Stimulated activated CD8-positive, alpha-beta memory T cell treated with anti-CD3 and anti-CD28 coated beads, Interleukin-7, amount 100 ng/mL, for 24 hours (primary cell): ENCODE measurements at regions not wholly inside any gene's neighbourhood (a gene's known extent, or its start where the extent isn't known, plus 50 kb on each side); places are given as distances from the start of the nearest gene placed in this dataset.

ENCODE experiments used
- DNase-seq: peaks from one replicate; pipeline ENCODE4 v3.0.0-alpha.2; 2020; ENCODE audit warnings: low read depth

GRCh38 chr1:221164029-221164428 is 284.8 kb downstream of the HLX start:
- no peak for DNase-seq

DNA sequence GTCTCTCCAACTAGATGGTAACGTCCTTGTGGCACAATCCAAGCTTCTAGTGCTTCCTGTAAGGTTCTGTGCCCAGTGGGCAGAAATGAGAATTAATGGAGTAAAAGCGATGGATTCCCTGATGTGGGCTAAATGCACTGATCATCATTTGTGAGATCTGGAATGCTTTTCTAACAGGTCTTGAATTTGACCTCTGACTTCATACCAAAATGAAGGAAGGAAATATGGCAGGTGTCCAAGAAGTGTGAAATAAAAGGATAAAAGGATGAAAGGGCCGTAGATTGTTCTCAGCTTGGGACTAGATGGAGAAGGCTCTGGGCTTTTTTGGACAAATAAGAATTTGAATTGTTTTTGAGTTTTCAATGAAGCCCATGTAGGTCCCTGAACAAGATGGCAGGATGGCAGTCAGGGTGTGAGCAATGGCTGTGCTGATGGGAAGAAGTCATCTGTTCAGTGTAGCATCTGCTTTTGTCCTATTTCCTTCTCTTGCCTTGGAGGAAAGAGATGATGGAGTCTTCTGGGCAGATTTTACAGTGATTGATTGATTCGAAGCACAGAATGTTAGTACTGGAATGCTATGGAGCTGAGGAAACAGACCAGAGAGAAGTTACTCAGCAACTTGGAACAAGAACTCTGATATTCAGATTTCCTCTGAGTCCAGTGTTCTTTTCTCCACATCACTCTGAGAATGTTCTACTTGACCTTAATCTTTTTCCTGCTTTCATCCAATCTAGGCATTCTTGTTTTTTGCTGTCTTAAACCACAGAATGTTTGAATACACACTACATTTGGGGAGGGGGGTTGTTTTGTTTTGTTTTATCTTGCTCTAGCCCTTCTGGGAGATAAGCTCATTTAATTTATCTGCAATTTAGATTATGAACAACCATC is 286.0 kb downstream of the HLX start:
- DNase-seq: no peak

GRCh38 chr1:221165839-221166500 is 286.7 kb downstream of the HLX start:
- no peak for DNase-seq

- DNase-seq: no peak
Observed at GRCh38 chr1:221166559-221167318, 287.5 kb downstream of the HLX start.

- DNase-seq: no peak
Observed at GRCh38 chr1:221169447-221169889, 290.2 kb downstream of the HLX start.

GRCh38 chr1:221170171-221170570 is 290.9 kb downstream of the HLX start:
- DNase-seq: no peak

DNA sequence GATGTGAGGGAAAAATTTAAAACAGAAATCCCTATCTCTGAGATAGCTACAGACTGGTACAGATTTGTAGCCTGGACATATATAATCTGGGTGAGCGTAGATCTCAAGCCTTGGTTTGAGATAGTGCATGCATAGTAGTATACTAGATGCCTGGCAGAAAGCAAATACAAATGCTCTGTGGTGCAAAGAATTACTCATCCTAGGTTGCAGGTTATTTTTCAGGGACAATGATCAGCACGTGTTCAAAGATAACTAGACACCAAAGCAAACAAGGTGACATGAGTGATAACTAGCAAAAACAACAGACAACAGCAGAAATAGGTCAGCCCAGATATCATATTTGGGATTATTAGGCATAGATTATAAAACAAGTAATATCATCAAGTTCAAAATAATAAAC is 292.5 kb downstream of the HLX start:
- no peak for DNase-seq

DNA sequence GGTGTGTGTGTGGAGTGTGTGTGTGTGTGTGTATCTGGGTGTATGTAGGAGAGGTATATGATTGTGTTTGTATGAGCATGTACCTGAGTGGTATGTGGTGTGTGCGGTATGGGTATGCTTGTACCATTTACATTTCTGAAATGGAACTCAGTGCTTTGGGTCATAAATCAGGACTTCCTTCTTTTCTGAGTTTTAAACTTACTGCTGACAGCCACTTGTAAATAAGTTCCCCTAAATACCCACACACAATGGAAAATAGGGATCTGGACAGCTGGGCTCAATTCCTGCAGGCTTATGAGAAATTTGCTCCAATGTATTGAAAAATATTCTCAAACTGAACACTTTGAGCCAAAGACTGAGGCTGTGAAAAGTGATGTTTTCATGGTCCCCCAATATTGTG is 293.6 kb downstream of the HLX start:
- no peak for DNase-seq

GRCh38 chr1:221174330-221174993 is 295.2 kb downstream of the HLX start:
- no peak for DNase-seq

DNA sequence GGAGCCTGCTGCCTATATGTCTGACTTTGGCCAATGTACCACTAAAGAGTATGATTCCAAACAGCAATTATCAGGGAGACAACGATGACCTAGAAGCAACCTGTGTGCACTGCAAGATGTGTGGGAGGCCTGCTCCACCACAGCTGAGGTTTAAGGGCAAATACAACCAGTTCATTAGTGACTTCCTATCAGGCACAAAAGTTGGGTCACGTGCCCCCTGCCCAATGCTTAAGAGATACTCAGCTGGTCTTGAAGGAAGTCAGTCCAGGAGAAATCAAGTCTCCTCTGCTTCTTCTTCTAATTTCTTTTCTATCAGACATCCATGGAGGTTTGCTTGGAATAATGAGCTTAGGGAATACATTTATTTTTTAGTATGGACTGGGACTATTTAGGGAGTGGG is 296.0 kb downstream of the HLX start:
- no peak for DNase-seq

DNA sequence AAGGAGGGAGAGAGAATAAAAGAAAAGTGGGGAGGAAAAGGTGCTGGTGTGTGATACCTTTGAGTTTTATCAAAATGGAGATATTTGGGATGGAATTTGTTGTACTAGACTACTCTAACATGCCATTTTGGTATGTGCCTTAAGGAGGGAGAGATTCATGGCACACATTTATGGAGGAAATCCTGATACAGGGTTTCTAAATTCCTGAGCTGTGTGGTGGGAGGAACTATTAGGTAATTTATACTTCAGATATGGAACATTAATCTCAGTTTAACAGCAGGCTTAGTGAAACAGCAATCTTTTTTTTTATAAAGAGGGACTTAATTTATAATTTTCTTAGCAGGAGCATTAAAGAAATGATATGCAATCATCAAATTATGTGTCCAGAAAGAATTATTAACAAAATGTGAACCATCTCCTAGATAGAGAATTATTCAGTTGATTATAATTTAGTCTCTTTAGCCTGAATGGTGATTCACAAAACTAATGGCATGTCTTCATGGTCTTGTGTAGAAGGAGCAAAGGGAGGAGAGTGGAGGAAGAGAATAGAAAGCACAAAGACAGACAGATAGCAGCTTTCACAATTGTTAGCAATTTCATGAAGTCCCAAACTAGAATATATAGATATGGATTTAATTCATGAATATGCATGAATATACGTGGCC is 301.6 kb downstream of the HLX start:
- no peak for DNase-seq

- no peak for DNase-seq
Observed at GRCh38 chr1:221182791-221183533, 303.7 kb downstream of the HLX start.

DNA sequence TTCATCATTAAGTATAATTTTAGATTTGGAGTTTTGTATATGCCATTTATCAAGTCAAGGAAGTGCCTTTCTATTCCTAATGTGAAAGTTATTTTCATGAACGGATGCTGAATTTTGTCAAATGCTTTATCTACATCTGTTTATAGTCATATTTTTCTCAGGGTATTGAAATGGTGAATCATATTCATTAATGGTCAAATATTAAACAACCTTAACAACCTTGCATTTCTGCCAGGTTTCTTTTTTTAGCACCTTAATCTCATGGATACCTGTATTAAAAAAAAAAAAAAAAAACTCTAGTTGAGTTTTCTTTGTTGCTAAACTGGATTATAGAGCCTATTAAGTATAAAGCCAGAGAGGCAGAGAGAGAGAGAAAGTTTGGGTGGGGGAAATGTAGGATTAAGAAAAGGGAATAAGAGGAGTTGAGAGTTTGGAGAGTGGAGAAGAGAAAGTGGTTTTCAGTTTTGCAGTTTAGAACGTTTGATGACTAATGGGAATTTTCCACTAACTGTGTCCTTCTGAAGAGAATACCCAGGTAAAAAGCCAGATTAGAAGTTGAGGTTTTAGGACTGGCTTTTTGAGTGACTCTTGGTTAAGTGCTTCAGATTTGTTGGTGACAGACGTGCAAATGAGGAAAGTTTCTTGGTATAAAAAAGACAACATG is 305.0 kb downstream of the HLX start:
- no peak for DNase-seq

DNA sequence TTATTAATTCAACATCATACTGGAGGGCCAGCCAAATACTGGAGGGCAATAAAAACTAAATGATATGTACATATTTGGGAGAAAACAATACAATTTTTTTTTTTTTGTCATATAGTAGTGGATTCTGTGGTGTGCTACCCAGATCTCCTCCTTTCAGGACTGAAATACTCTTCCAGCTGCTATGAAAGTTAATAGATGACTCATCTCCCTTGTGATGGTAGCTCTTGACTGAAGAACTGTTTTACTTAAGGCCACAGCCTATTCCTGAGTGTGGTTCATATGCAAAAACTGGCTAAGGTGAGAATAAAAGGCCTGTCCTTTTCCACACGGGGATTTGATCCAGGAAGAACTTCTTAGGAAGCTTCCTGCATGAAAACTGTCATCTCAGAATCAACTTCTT is 307.9 kb downstream of the HLX start:
- DNase-seq: no peak

DNA sequence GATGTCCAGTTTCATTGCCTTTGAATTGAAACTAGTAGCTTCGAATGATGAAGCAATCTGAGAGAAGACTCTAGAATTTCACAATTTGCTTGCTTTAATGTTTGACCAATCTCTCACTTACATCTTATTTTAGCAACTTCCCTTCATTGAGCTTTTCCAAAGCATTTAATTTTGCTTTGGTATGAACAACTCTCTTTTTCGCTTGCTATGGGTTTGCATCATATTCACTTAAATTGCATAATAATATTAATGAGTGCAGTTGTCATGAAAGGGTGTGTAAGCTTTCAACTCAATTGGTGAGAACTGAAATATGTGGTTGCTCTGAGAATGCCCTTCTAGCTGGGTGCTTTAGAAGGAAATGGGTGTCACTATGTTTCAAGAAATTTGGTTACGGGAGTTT is 309.2 kb downstream of the HLX start:
- no peak for DNase-seq

DNA sequence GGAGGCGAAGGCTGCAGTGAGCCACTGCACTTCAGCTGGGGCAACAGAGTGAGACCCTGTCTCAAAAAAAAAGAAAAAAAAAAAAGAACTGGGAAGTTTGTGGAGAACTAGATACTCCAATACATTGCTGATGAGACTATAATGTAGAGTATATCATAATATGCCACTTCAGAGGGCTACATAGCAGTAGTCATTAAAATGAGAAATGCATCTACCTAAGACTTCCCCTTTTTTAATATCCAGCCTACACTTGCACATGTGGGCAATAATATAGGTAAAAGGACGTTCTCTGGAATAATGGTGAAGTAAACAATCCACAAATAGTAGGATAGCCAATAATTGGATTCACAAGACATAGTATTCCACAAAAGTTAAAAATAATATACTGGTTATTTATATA is 311.0 kb downstream of the HLX start:
- DNase-seq: no peak

DNA sequence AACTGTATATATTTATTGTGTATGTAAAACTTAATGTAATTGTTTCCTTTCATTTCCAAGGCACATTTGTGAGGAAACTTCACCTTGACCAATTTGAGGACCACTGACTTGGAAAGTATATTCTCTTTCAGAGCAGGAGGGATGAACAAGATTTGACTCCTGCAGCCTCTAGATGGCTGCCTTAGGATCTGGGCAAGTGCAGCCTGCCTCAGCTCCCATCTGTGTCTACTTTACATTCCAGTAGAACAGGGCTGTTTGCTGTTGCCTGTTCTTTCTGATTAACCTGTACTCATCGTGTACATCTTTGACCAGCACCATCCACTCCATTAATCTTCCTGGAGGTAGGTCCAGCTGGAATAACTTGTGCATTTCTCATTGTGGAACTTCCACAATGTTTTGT is 312.8 kb downstream of the HLX start:
- no peak for DNase-seq

GRCh38 chr1:221200464-221200863 is 321.2 kb downstream of the HLX start:
- no peak for DNase-seq

GRCh38 chr1:221201773-221202172 is 322.5 kb downstream of the HLX start:
- DNase-seq: no peak
